SU-DHL-6 (cell line): ENCODE measurements at regions not wholly inside any gene's neighbourhood (a gene's known extent, or its start where the extent isn't known, plus 50 kb on each side); places are given as distances from the start of the nearest gene placed in this dataset.

Experiments
- H2AFZ ChIP-seq: fragments of 200-600 bp; sonication (generic); 2 replicates; pipeline ENCODE4 v1.6.1; 2014; ENCODE audit warnings: low read depth, mild to moderate bottlenecking, moderate library complexity, mixed read lengths, antibody characterized with exemption, low read length; ENCODE audit not compliant: severe bottlenecking
- H3F3A ChIP-seq: fragments of 200-600 bp; shearing (Covaris generic); 2 replicates; pipeline ENCODE4 v1.6.0; 2016; ENCODE audit warnings: antibody characterized with exemption, mild to moderate bottlenecking; ENCODE audit not compliant: insufficient read depth
- H3K27ac ChIP-seq: fragments of 200-600 bp; sonication (generic); 2 replicates; pipeline ENCODE4 v1.5.1; 2016; ENCODE audit warnings: low read depth, mild to moderate bottlenecking, low read length, moderate library complexity, mixed read lengths
- H3K27me3 ChIP-seq: fragments of 200-600 bp; sonication (generic), shearing (Covaris generic); 2 replicates; pipeline ENCODE4 v1.6.0; 2014; ENCODE audit warnings: mild to moderate bottlenecking, low read length
- H3K36me3 ChIP-seq: fragments of 200-600 bp; sonication (generic); 2 replicates; pipeline ENCODE4 v1.6.1; 2014; ENCODE audit warnings: mild to moderate bottlenecking, low read length, mixed read lengths
- H3K4me2 ChIP-seq: fragments of 300-600, 200-600 bp; shearing (Covaris generic), sonication (generic); 2 replicates; pipeline ENCODE4 v1.6.0; 2014; ENCODE audit warnings: low read length, low read depth, mild to moderate bottlenecking; ENCODE audit not compliant: poor library complexity, severe bottlenecking
- H3K4me3 ChIP-seq: fragments of 200-600 bp; sonication (generic); 2 replicates; pipeline ENCODE4 v1.5.1; 2014; ENCODE audit warnings: antibody characterized with exemption, low read length, mild to moderate bottlenecking, mixed read lengths; ENCODE audit not compliant: insufficient read depth, poor library complexity, severe bottlenecking
- H3K79me2 ChIP-seq: fragments of 200-600 bp; sonication (generic); 2 replicates; pipeline ENCODE4 v1.6.1; 2014; ENCODE audit warnings: mild to moderate bottlenecking, low read length, moderate library complexity; ENCODE audit not compliant: insufficient read depth
- H3K9ac ChIP-seq: fragments of 200-600 bp; sonication (generic); 2 replicates; pipeline ENCODE4 v1.7.0; 2014; ENCODE audit warnings: mild to moderate bottlenecking, low read length
- H3K9me2 ChIP-seq: fragments of 200-600 bp; sonication (generic); replicated peaks from 2 replicates; pipeline ENCODE4 v1.6.1; 2014; ENCODE audit warnings: low read length; ENCODE audit not compliant: insufficient read depth
- H3K9me3 ChIP-seq: fragments of 200-600 bp; sonication (generic); 2 replicates; pipeline ENCODE4 v1.6.1; 2014; ENCODE audit warnings: low read length, mixed read lengths; ENCODE audit not compliant: insufficient read depth
- H4K20me1 ChIP-seq: fragments of 200-600 bp; sonication (generic); 2 replicates; pipeline ENCODE4 v1.6.1; 2014; ENCODE audit warnings: low read depth, mild to moderate bottlenecking, antibody characterized with exemption, low read length, moderate library complexity, mixed read lengths
- CTCF ChIP-seq: fragments of 200-600 bp; sonication (generic); IDR thresholded peaks from one replicate; pipeline ENCODE4 v1.5.1; 2017; ENCODE audit warnings: antibody characterized with exemption, mild to moderate bottlenecking, low read length, moderate library complexity; ENCODE audit not compliant: insufficient read depth, poor library complexity, severe bottlenecking
- EZH2phosphoT487 ChIP-seq: fragments of 200-600 bp; sonication (generic), shearing (Covaris generic); conservative IDR thresholded peaks from 2 replicates; pipeline ENCODE4 v1.6.1; 2018; ENCODE audit warnings: mild to moderate bottlenecking, antibody characterized with exemption, low read length, moderate library complexity, mixed read lengths

- TF ChIP-seq EZH2phosphoT487 = no peak
- TF ChIP-seq CTCF = no peak
- no peak overlapping the region for H3K4me3 ChIP-seq
- no peaks in the 10 kb centered on the region for H3K79me2 ChIP-seq
- H3K27me3 ChIP-seq = no peaks in the 10 kb centered on the region
- no peaks in the 10 kb centered on the region for H3K9me2 ChIP-seq
- H3K9ac ChIP-seq = no peak overlapping the region
- no peak overlapping the region for H2AFZ ChIP-seq
- H3K36me3 ChIP-seq = no peaks in the 10 kb centered on the region
- H3K27ac ChIP-seq = no peak overlapping the region
- H3F3A ChIP-seq = no peaks in the 10 kb centered on the region
- H4K20me1 ChIP-seq = no peaks in the 10 kb centered on the region
- H3K4me2 ChIP-seq = no peak overlapping the region
- no peaks in the 10 kb centered on the region for H3K9me3 ChIP-seq
Measured at GRCh38 chr4:126419266-126419665, 1104.5 kb downstream of the FAT4 start.

- no peaks in the 10 kb centered on the region for H3K79me2 ChIP-seq
- H3K9me2 ChIP-seq = no peaks in the 10 kb centered on the region
- H3K36me3 ChIP-seq = no peaks in the 10 kb centered on the region
- H3K27me3 ChIP-seq = no peaks in the 10 kb centered on the region
- no peak for TF ChIP-seq EZH2phosphoT487
- no peak for TF ChIP-seq CTCF
- H2AFZ ChIP-seq = no peak overlapping the region
- H4K20me1 ChIP-seq = no peaks in the 10 kb centered on the region
- no peaks in the 10 kb centered on the region for H3K9me3 ChIP-seq
- H3K4me3 ChIP-seq = no peak overlapping the region
- H3K9ac ChIP-seq = no peak overlapping the region
- H3K27ac ChIP-seq = no peak overlapping the region
- no peaks in the 10 kb centered on the region for H3F3A ChIP-seq
- no peak overlapping the region for H3K4me2 ChIP-seq
Measured at GRCh38 chr4:126427853-126428252, 1113.1 kb downstream of the FAT4 start.

- H3K9ac ChIP-seq = no peak overlapping the region
- H3K9me2 ChIP-seq = no peaks in the 10 kb centered on the region
- H3K27me3 ChIP-seq = no peaks in the 10 kb centered on the region
- no peak overlapping the region for H3K4me2 ChIP-seq
- no peak for TF ChIP-seq CTCF
- TF ChIP-seq EZH2phosphoT487 = no peak
- H2AFZ ChIP-seq = no peak overlapping the region
- no peak overlapping the region for H3K4me3 ChIP-seq
- H3K9me3 ChIP-seq = no peaks in the 10 kb centered on the region
- no peaks in the 10 kb centered on the region for H4K20me1 ChIP-seq
- H3K27ac ChIP-seq = no peak overlapping the region
- H3K79me2 ChIP-seq = no peaks in the 10 kb centered on the region
- H3F3A ChIP-seq = no peaks in the 10 kb centered on the region
- no peaks in the 10 kb centered on the region for H3K36me3 ChIP-seq
Measured at GRCh38 chr4:126431049-126431448, 1116.3 kb downstream of the FAT4 start.

GRCh38 chr4:126435491-126435890 is 1120.7 kb downstream of the FAT4 start:
- H3K79me2 ChIP-seq = no peaks in the 10 kb centered on the region
- H3K36me3 ChIP-seq = no peaks in the 10 kb centered on the region
- H3K4me2 ChIP-seq = no peak overlapping the region
- no peak overlapping the region for H3K27ac ChIP-seq
- H4K20me1 ChIP-seq = no peaks in the 10 kb centered on the region
- TF ChIP-seq EZH2phosphoT487 = no peak
- TF ChIP-seq CTCF = no peak
- no peaks in the 10 kb centered on the region for H3F3A ChIP-seq
- no peaks in the 10 kb centered on the region for H3K27me3 ChIP-seq
- no peaks in the 10 kb centered on the region for H3K9me3 ChIP-seq
- H3K4me3 ChIP-seq = no peak overlapping the region
- H3K9ac ChIP-seq = no peak overlapping the region
- no peak overlapping the region for H2AFZ ChIP-seq
- no peaks in the 10 kb centered on the region for H3K9me2 ChIP-seq
